Mesothelial cell of epicardium (in vitro differentiated cells): ENCODE measurements at regions not wholly inside any gene's neighbourhood (a gene's known extent, or its start where the extent isn't known, plus 50 kb on each side); places are given as distances from the start of the nearest gene placed in this dataset.
"Not testable (repeated sequence)": the region's sequence is repeated elsewhere in the genome, so short reads cannot be mapped to it uniquely, and the experiment has no call there.

ENCODE experiments used
- DNase-seq, 2 experiments: peaks; one replicate each; pipeline ENCODE4 v3.0.0; 2021; ENCODE audit warnings: low spot score in 2 of 2; ENCODE audit not compliant: unreplicated experiment in 2 of 2
- H3K27ac Mint-ChIP-seq: 2 replicates; pipeline ENCODE4 v1.8.0; 2021; ENCODE audit warnings: mixed read lengths
- H3K27me3 Mint-ChIP-seq: 2 replicates; pipeline ENCODE4 v1.8.0; 2021; ENCODE audit warnings: low read depth, mixed read lengths
- H3K36me3 Mint-ChIP-seq: 2 replicates; pipeline ENCODE4 v1.8.0; 2021; ENCODE audit warnings: mixed read lengths
- H3K4me1 Mint-ChIP-seq: 2 replicates; pipeline ENCODE4 v1.8.0; 2021; ENCODE audit warnings: mixed read lengths
- H3K4me3 Mint-ChIP-seq: 2 replicates; pipeline ENCODE4 v1.8.0; 2021; ENCODE audit warnings: mild to moderate bottlenecking, moderate library complexity, mixed read lengths
- H3K9me3 Mint-ChIP-seq: 2 replicates; pipeline ENCODE4 v1.8.0; 2021; ENCODE audit warnings: mixed read lengths
- CTCF ChIP-seq: fragments of 200-600 bp; sonication (generic); IDR thresholded peaks from one replicate; pipeline ENCODE4 v1.5.0; 2021; ENCODE audit warnings: antibody characterized with exemption; ENCODE audit not compliant: unreplicated experiment

GRCh38 chr12:27163048-27163715, 80.8 kb upstream of the C12orf71 start:
- TF ChIP-seq CTCF = no peak

GRCh38 chr12:27163894-27164293, 80.2 kb upstream of the STK38L start:
- H3K4me3 Mint-ChIP-seq = no peak overlapping the region
- no peaks in the 10 kb centered on the region for H3K36me3 Mint-ChIP-seq
- H3K9me3 Mint-ChIP-seq = peaks cover 28% of the 10 kb centered on the region
- TF ChIP-seq CTCF = no peak
- no peaks in the 10 kb centered on the region for H3K27me3 Mint-ChIP-seq
- H3K4me1 Mint-ChIP-seq = no peaks in the 10 kb centered on the region
- DNase-seq = no peak
- H3K27ac Mint-ChIP-seq = no peak overlapping the region

More at GRCh38 chr12:27163048-27163715, 80.8 kb upstream of the C12orf71 start:
- DNase-seq = no peak
- Mint-ChIP-seq H3K9me3 (peaks cover 21% of the 10 kb centered on the region), H3K4me3 (no peak overlapping the region), H3K27me3 (no peaks in the 10 kb centered on the region), H3K4me1 (no peaks in the 10 kb centered on the region), H3K36me3 (no peaks in the 10 kb centered on the region), H3K27ac (no peak overlapping the region)

GRCh38 chr12:27164330-27165040, 79.6 kb upstream of the STK38L start:
- Mint-ChIP-seq H3K27me3 (no peaks in the 10 kb centered on the region), H3K27ac (no peak overlapping the region), H3K36me3 (no peaks in the 10 kb centered on the region), H3K9me3 (peaks cover 34% of the 10 kb centered on the region), H3K4me1 (no peaks in the 10 kb centered on the region), H3K4me3 (no peak overlapping the region)
- no peak for TF ChIP-seq CTCF
- no peak for DNase-seq

- DNase-seq, H3K27ac Mint-ChIP-seq, H3K4me1 Mint-ChIP-seq, H3K4me3 Mint-ChIP-seq, H3K27me3 Mint-ChIP-seq, H3K36me3 Mint-ChIP-seq: not testable (repeated sequence)
- peaks cover 44% of the 10 kb centered on the region for H3K9me3 Mint-ChIP-seq
These were observed 78.1 kb upstream of the STK38L start for GRCh38 chr12:27165958-27166357.

GRCh38 chr12:27171494-27171893, 72.6 kb upstream of the STK38L start:
- not testable (repeated sequence) for H3K27ac Mint-ChIP-seq, H3K27me3 Mint-ChIP-seq, H3K4me1 Mint-ChIP-seq, H3K36me3 Mint-ChIP-seq, DNase-seq, H3K4me3 Mint-ChIP-seq
- peaks cover 53% of the 10 kb centered on the region for H3K9me3 Mint-ChIP-seq

GRCh38 chr12:27176765-27177164, 67.3 kb upstream of the STK38L start:
- Mint-ChIP-seq H3K27me3 (no peaks in the 10 kb centered on the region), H3K27ac (no peak overlapping the region), H3K4me3 (no peak overlapping the region), H3K4me1 (peaks cover 18% of the 10 kb centered on the region), H3K36me3 (peaks cover 6% of the 10 kb centered on the region), H3K9me3 (peaks cover 11% of the 10 kb centered on the region)
- no peak for DNase-seq
- no peak for TF ChIP-seq CTCF
